ENCODE measurements at regions not wholly inside any gene's neighbourhood (a gene's known extent, or its start where the extent isn't known, plus 50 kb on each side); places are given as distances from the start of the nearest gene placed in this dataset.

DNA sequence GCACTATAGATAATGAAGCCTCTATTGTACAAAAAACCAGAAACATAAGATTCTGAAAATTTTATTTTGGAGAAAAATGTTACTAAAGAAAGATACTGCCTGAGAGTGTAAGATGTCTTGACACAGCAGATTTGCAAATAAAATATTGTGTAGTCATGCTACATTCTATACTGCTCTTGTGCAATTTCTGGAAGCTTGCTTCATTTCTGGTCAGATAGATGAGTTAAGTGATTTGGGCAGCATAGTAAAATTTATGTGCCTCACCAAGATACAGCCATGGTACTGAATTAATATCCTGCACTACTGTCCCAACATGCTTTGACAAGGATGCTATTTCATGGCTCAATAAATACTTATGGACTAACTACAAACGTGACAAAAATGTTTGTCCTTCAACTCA is 55.1 kb upstream of the STARD13 start:
- DNase-seq (ENCODE audit: extremely low read depth, low read depth): no peak
- no peak for TF ChIP-seq CTCF (IDR thresholded peaks at IDR 0.05; ENCODE audit: low read depth, low read length)

DNA sequence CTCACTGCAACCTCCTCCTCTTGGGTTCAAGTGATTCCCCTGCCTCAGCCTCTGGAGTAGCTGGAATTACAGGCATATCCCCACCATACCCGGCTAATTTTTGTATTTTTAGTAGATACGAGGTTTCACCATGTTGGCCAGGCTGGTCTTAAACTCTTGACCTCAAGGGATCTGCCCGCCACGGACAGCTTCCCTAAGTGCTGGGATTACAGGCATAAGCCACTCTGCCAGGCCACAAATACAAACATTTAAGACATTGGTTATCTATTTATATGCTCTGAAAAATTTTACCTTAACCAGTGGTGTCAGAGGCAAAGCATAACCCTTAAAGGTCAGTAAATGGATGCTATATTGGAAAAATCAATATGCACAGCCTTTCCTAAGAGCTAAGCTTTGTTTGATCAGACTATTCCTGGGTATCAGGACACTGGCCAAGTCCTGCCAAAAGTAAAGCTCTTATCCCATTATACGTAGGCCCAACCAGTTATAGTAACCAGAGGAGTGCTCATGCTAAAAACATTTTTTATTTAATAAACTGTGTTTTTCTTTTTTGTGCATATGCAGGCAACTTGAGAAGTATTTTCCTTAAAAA is 56.4 kb upstream of the STARD13 start:
- no peak for DNase-seq (ENCODE audit: extremely low read depth, low read depth)
- TF ChIP-seq CTCF (IDR thresholded peaks at IDR 0.05; ENCODE audit: low read depth, low read length): no peak

GRCh38 chr13:33345842-33346241 is 60.3 kb upstream of the STARD13 start:
- TF ChIP-seq CTCF (IDR thresholded peaks at IDR 0.05; ENCODE audit: low read depth, low read length): no peak
- no peak for DNase-seq (ENCODE audit: extremely low read depth, low read depth)

DNA sequence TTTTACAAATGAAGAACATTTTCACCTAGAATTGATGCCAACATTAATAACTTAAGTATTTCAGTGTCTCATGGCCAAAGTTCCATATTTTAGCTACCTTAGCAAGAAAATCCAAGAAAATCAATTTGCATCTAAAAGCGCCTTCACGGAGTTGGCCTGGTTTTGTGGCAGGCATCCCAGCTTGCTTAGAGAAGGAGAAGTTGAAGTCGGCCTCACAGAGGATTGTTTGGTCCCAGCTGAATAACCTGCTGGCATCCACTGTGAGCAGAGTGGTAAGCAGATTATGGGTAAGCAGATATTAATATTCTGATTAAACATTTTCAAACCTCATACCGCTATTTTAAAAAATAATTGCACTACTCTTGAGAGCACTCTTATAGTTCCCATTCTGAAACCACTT is 62.3 kb upstream of the STARD13 start:
- no peak for DNase-seq (ENCODE audit: extremely low read depth, low read depth)
- no peak for TF ChIP-seq CTCF (IDR thresholded peaks at IDR 0.05; ENCODE audit: low read depth, low read length)

GRCh38 chr13:33348366-33348765 is 62.8 kb upstream of the STARD13 start:
- no peak for TF ChIP-seq CTCF (IDR thresholded peaks at IDR 0.05; ENCODE audit: low read depth, low read length)
- no peak for DNase-seq (ENCODE audit: extremely low read depth, low read depth)

- no peak for DNase-seq (ENCODE audit: extremely low read depth, low read depth)
- TF ChIP-seq CTCF (IDR thresholded peaks at IDR 0.05; ENCODE audit: low read depth, low read length): no peak
Measured at GRCh38 chr13:33349288-33349985, 63.9 kb upstream of the STARD13 start.

DNA sequence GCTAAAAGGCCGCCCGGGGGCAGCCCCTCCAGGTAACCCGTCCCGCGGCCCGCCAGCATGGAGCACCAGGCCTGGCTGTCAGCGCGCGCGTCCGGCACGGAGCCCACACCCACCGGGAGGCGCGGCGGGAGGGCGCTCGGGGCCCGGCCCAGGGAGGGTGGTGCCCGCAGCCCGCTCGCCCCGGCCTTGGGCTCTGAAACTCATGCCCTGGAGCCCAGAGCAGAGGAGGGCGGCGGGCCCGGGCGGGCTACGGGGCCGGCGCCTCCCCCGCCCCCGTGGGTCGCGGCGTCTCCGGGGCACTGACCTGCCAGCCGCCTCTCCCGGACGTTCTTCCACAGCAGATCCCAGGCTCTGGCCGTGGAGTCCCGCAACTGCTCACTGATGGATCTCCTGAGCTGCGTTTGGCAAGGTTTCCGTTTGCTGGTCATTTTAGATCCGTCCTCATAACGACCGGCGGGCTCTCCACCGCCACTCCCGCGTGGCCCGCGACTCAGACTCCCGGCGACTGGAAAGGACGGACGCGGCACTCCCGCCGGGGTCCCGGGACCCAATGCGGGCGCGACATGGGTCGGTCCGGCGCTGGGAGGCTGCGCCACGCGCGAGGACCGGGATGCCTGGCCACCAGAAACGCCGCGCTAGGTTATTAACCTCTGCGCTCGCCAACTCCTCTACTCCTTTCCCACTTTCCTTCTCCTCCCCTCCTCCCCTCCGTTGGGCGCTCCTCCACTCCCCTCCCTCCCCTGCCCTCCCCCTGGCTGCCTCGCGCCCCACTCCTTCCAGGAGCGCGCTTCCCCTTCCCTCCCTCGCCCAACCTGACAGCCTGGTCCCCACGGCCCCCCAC is 64.7 kb upstream of the STARD13 start:
- TF ChIP-seq CTCF (IDR thresholded peaks at IDR 0.05; ENCODE audit: low read depth, low read length): no peak
- no peak for DNase-seq (ENCODE audit: extremely low read depth, low read depth)
